Activated T-cell treated with anti-CD3 and anti-CD28 coated beads, Interleukin-2, amount 50 U/mL, for 72 hours (primary cell): ENCODE measurements at regions not wholly inside any gene's neighbourhood (a gene's known extent, or its start where the extent isn't known, plus 50 kb on each side); places are given as distances from the start of the nearest gene placed in this dataset.

Experiments
- ATAC-seq, 2 donors: fragments of 150-1000 bp; cut with Tn5 transposase; replicated peaks in 1 of 2; 2 replicates each; pipeline ENCODE4 v1.10.0; 2021; ENCODE audit warnings: moderate library complexity in 2 of 2, mild to moderate bottlenecking in 1 of 2
- DNase-seq, 2 donors: peaks; one replicate each; pipeline ENCODE4 v3.0.0; 2021 to 2022; ENCODE audit warnings: mixed read lengths in 1 of 2
- H3K27ac Mint-ChIP-seq: one replicate; pipeline ENCODE4 v1.8.0; 2022; ENCODE audit warnings: mild to moderate bottlenecking, moderate library complexity, mixed read lengths
- H3K27me3 Mint-ChIP-seq: one replicate; pipeline ENCODE4 v1.8.0; 2022; ENCODE audit warnings: low read depth, mixed read lengths
- H3K36me3 Mint-ChIP-seq, 2 donors: one replicate each; pipeline ENCODE4 v1.8.0; 2022; ENCODE audit warnings: mixed read lengths in 2 of 2, mild to moderate bottlenecking in 1 of 2; ENCODE audit not compliant: insufficient read depth in 2 of 2
- H3K4me1 Mint-ChIP-seq: one replicate; pipeline ENCODE4 v1.8.0; 2022; ENCODE audit warnings: low read depth, mixed read lengths
- H3K4me3 Mint-ChIP-seq, 2 donors: one replicate each; pipeline ENCODE4 v1.8.0; 2022; ENCODE audit warnings: mild to moderate bottlenecking in 2 of 2, mixed read lengths in 2 of 2, moderate library complexity in 2 of 2
- H3K9me3 Mint-ChIP-seq, 2 donors: one replicate each; pipeline ENCODE4 v1.8.0; 2022; ENCODE audit warnings: mixed read lengths in 2 of 2

DNA sequence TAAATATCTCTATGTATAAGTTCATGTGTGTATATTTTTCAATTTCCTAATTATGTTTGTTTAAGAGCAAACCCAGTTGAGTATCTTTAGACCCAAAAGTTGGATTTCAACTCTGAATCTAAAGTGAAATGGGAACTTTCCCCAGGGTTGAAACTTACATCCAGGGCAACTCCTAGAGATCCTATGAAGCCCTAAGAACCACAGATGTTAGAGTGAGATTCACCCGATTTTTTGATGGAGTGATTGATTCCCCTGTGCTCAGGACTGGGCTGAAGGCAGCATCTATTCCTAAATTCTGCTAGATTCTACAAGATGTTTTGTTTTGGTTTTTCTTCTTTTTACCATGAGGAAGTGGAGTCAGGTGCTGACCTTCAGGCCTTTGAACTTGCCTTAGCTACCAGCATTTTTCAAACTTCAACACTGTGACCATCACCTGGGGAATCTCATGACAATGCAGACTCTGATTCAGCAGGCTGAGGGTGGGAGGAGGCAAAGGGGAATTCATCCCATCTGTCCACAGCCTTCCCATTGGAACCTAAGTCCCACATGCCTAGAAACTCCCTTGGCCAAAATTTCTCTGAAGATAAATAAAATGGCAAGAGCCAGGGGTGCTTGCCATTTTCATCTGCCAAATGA lies 145.5 kb downstream of the ETS2 start:
- H3K36me3 Mint-ChIP-seq, result peaks cover 5 to 13% of the 10 kb centered on the region in 2 donors
- peaks cover 9% of the 10 kb centered on the region for H3K4me1 Mint-ChIP-seq
- peaks cover 39% of the 10 kb centered on the region for H3K27me3 Mint-ChIP-seq
- peaks cover 4 to 7% of the 10 kb centered on the region in 2 donors for H3K9me3 Mint-ChIP-seq
- H3K4me3 Mint-ChIP-seq, result no peak overlapping the region
- ATAC-seq (no peak), DNase-seq (no peak)
- no peak overlapping the region for H3K27ac Mint-ChIP-seq

DNA sequence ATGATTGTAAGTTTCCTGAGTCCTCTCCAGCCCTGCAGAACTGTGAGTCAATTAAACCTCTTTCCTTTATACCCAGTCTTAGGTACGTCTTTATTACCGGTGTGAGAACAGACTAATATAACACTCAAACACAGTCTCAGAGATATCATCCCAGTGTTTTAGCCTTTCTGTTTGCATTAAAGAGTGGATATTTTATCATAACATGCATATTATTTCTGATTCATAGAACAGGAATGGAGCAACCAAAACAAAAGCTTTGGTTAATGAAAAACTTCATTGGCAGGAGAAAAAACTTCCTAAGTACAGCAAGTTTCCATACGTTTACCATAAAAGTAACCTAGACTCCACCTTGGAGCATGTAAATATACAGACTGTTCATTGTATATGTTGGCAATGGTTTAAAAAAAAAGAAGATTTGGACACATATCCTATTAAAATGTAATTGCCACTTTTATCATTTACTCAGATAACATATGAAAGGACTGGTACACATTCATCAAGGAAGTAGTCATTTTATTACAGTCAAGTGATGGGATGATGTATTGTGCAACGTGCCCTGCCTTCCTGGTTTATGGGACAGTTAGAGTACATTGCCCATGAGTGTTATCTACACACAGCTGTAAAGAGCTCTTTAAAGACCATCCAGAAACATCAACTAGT lies 144.8 kb downstream of the ETS2 start:
- H3K36me3 Mint-ChIP-seq, result peaks cover 5 to 13% of the 10 kb centered on the region in 2 donors

DNA sequence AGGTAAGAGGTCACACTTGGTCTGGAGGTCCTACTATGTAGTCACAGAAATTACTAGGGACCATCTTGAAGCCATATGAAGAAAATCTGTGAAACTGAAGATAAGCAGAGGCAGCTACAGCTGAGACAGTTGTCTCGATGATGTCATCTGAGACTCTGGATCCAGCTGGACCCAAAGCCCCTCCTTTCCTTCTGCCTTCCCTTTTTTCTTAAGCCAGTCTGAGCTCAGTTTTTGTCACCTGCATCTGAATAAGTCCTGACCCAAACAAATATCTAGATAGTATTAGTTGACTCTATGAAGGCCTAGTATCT lies 143.3 kb downstream of the ETS2 start:
- peaks cover 37% of the 10 kb centered on the region for H3K27me3 Mint-ChIP-seq
- no peaks in the 10 kb centered on the region for H3K4me1 Mint-ChIP-seq
- DNase-seq (no peak), ATAC-seq (no peak)
- peaks cover 4 to 7% of the 10 kb centered on the region in 2 donors for H3K9me3 Mint-ChIP-seq
- H3K27ac Mint-ChIP-seq, result peak overlapping the region; percentile 35
- peaks cover 5 to 13% of the 10 kb centered on the region in 2 donors for H3K36me3 Mint-ChIP-seq
- H3K4me3 Mint-ChIP-seq, result no peak overlapping the region

More for the DNA sequence above, 144.8 kb downstream of the ETS2 start:
- no peak overlapping the region for H3K4me3 Mint-ChIP-seq
- peaks cover 4 to 7% of the 10 kb centered on the region in 2 donors for H3K9me3 Mint-ChIP-seq
- no peak for ATAC-seq
- H3K4me1 Mint-ChIP-seq, result peaks cover 6% of the 10 kb centered on the region
- H3K27me3 Mint-ChIP-seq, result peaks cover 39% of the 10 kb centered on the region
- H3K27ac Mint-ChIP-seq, result no peak overlapping the region
- no peak for DNase-seq

DNA sequence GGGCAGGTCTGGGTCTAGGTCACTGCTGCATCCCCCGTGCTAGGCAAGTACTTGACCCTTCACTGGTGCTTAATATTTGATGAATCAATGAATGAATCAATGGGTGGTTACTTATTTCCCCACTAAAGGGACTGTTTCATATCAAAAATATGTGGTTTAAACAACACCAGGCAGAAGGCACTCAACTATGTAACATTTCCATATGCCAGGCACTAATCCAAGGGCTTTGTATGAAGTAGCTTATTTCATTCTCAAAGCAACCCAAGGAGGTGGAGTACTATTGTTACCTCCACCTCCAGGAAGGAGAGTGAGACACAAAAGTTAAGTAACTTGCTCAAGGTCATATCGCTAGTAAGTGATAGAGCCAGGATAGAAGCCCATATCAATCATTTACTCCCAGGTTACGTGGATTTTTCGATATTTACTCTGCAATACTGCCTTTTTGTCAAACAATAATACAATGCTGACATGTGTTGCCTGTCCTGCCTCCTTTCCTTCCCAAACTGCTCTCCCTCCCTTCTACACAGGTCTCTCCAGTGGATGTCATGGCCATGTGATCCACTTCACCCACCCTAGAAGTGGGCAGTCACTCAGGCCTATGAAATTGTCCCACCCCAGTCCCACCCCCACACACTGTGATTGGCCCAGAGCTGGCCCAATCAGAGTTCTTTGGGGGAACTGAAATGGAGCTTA lies 142.8 kb downstream of the ETS2 start:
- Mint-ChIP-seq H3K9me3 (peaks cover 4 to 7% of the 10 kb centered on the region in 2 donors), H3K4me1 (no peaks in the 10 kb centered on the region), H3K27ac (no peak overlapping the region), H3K4me3 (no peak overlapping the region), H3K27me3 (peaks cover 32% of the 10 kb centered on the region), H3K36me3 (peaks cover 5 to 13% of the 10 kb centered on the region in 2 donors)
- ATAC-seq (no peak), DNase-seq (no peak)

DNA sequence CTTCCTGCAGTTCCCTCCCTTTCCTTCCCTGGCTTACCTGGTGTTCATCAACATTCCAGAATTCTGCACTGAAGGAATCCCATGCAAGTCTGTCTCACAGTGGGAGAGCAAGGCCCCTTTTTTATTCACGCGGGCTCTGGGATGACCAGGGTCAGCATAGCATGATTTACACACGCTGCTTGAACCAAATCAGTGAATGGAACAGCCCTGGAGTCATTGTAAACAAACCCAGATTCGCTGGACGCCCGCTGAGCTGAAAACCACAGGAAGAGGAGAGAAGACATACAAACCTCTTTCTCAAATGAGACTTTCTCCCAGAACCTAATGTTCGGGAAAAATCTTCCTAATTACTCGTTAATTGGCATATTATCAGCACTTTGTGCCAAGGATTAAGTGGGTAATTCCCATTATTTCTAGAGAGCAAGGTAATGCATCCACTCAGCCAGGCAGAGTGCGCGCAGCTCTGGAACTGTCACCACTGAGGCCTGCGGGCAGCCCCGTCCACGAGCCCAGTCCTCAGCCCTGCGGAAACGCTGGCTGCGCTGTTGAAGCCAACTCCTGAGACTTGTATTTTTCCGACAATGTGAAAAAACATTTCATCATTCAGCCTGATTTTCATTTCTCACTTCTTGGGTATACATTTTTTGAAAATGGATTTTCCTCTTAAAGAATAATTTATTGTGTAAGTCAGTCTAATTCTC lies 140.0 kb downstream of the ETS2 start:
- Mint-ChIP-seq H3K36me3 (peaks cover 5 to 10% of the 10 kb centered on the region in 2 donors), H3K27ac (no peak overlapping the region), H3K27me3 (peaks cover 7% of the 10 kb centered on the region), H3K4me1 (no peaks in the 10 kb centered on the region), H3K4me3 (no peak overlapping the region), H3K9me3 (peaks cover 4 to 6% of the 10 kb centered on the region in 2 donors)
- DNase-seq, result no peak
- ATAC-seq, result no peak

DNA sequence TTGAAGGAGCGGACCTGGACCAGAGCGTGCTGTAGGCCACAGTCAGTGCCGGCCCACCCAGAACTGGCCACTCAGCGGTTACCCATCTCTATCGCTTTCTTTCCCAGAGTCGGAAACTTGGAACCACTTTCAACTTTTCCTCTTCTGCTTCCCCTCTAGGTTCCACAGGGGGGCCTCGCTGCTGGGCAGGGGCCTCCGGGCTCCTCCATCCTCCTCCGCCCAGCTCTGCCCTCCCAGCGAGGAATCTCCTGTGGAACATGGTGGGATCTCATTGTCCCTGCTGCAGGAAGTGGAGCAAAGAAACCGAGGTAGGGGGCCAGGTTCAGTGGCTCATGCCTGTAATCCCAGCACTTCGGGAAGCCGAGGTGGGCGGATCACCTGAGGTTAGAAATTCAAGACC lies 139.2 kb downstream of the ETS2 start:
- Mint-ChIP-seq H3K4me3 (no peak overlapping the region), H3K36me3 (peaks cover 2 to 3% of the 10 kb centered on the region in 2 donors), H3K9me3 (no peaks in the 10 kb centered on the region), H3K27me3 (peaks cover under 1% of the 10 kb centered on the region), H3K4me1 (no peaks in the 10 kb centered on the region), H3K27ac (no peak overlapping the region)
- ATAC-seq (no peak), DNase-seq (no peak)

DNA sequence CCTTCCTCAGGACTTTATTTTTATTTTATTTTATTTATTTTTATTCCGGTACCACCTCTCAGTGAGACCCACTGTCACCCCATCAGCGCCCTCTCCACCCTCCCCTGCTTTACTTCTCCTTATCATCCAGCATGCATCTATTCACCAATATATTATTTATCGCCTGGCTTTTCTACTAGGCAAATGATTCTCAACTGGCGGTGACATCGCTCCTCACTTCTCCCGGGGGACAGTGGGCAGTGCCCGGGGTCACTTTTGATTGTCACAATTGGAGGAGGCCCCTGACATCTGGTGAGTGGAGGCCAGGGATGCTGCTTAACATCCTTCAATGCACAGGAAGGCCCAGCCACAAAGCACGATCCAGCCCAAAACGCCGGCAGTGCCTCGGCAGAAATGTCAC lies 138.7 kb downstream of the ETS2 start:
- no peak for ATAC-seq
- Mint-ChIP-seq H3K27me3 (peaks cover under 1% of the 10 kb centered on the region), H3K27ac (no peak overlapping the region), H3K4me3 (no peak overlapping the region), H3K4me1 (no peaks in the 10 kb centered on the region), H3K9me3 (no peaks in the 10 kb centered on the region), H3K36me3 (peaks cover 0 to 3% of the 10 kb centered on the region in 2 donors)
- no peak for DNase-seq

DNA sequence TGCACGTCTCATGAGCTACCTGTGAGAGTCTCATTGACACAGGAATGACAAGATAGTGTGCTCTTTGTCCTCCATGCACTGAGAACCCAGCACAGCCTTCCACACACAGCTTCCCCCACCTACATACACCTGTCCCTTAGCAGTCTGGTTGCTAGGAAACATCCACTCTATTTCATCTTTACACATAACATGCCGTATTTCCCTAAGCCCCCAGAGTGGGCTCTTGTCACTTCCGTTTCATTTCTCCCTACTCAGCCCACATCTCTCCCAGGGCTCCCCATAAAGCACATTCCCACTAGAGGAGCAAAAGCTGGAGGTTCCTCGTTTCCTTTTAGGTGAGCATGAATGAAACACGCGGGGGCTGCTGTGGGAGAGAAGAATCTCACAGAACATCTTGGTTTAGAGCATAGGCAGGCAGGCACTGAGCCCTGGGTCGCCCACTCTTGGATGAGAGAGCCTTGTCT lies 137.1 kb downstream of the ETS2 start:
- ATAC-seq (no peak), DNase-seq (no peak)
- H3K36me3 Mint-ChIP-seq, result no peaks in the 10 kb centered on the region
- no peak overlapping the region for H3K4me3 Mint-ChIP-seq
- H3K27ac Mint-ChIP-seq, result no peak overlapping the region
- peaks cover 13% of the 10 kb centered on the region for H3K27me3 Mint-ChIP-seq
- H3K4me1 Mint-ChIP-seq, result peaks cover 14% of the 10 kb centered on the region
- H3K9me3 Mint-ChIP-seq, result no peaks in the 10 kb centered on the region

DNA sequence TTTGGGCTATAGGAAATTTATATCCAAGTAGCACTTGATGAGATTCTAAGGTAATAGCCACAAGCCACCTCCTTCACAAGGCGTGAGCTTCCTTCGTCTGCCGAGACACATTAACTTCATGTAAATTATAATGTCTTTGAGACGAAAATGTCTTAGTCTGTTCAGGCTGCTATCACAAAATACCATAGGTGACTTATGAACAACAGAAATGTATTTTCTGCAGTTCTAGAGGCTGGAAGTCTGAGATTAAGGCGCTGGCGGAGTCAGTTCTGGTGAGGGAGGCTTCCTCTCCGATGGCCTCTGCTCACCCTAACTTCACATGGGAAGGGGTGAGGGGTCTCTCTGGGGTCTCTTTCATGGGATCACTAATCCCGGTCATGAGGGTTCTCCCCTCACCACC lies 133.0 kb downstream of the ETS2 start:
- Mint-ChIP-seq H3K9me3 (no peaks in the 10 kb centered on the region), H3K27ac (no peak overlapping the region), H3K27me3 (peaks cover 16% of the 10 kb centered on the region), H3K4me3 (no peak overlapping the region), H3K36me3 (no peaks in the 10 kb centered on the region), H3K4me1 (peaks cover 18% of the 10 kb centered on the region)
- ATAC-seq (no peak), DNase-seq (no peak)

DNA sequence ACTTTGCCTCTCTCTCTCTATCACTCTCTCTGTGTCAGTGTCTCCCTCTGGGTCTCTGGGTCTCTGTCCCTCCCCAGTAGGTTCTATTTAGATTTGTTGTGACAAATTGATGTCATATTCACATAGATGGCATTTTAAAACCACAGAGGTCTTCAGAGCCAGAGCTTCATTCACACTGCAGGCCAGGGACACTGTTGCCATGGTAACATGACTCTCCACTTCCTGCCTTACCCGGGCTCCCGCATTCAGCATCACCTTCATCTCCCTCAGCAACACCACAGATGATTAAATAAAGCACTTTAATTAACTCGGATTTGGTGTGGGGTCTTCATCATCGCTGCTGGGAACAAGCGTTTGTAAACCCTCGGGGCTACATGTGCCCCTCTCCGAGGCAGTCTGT lies 132.6 kb downstream of the ETS2 start:
- H3K4me3 Mint-ChIP-seq, result peak overlapping the region; percentile 8 to 72
- H3K4me1 Mint-ChIP-seq, result peaks cover 18% of the 10 kb centered on the region
- H3K9me3 Mint-ChIP-seq, result no peaks in the 10 kb centered on the region
- peak; percentile 86 to 89 for ATAC-seq
- H3K27me3 Mint-ChIP-seq, result peaks cover 16% of the 10 kb centered on the region
- peak; percentile 37 to 43 for DNase-seq
- H3K36me3 Mint-ChIP-seq, result no peaks in the 10 kb centered on the region
- peak overlapping the region; percentile 9 for H3K27ac Mint-ChIP-seq

DNA sequence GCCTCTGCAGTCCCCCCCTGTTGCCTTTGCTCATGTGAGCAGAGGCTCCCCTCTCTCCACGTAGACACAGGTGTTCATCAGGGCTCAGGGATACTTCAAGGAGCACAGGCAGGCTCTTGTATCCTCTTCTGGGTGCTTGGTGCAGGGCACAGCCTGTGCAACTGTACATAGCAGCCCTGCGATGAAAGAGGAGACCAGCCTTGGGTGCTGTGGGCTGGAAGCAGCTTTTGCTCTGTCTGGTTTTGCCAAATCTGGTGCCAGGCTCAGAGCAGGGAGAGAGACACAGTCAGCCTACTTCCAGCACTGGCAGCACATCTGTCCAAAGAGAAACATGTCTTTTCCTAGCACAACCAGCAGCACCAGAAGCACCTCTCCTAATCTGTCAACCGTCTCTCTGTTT lies 132.1 kb downstream of the ETS2 start:
- peaks cover 16% of the 10 kb centered on the region for H3K27me3 Mint-ChIP-seq
- DNase-seq (no peak), ATAC-seq (peak; percentile 18 to 25)
- no peak overlapping the region for H3K27ac Mint-ChIP-seq
- peaks cover 18% of the 10 kb centered on the region for H3K4me1 Mint-ChIP-seq
- H3K36me3 Mint-ChIP-seq, result no peaks in the 10 kb centered on the region
- peak overlapping the region; percentile 8 to 72 for H3K4me3 Mint-ChIP-seq
- no peaks in the 10 kb centered on the region for H3K9me3 Mint-ChIP-seq

DNA sequence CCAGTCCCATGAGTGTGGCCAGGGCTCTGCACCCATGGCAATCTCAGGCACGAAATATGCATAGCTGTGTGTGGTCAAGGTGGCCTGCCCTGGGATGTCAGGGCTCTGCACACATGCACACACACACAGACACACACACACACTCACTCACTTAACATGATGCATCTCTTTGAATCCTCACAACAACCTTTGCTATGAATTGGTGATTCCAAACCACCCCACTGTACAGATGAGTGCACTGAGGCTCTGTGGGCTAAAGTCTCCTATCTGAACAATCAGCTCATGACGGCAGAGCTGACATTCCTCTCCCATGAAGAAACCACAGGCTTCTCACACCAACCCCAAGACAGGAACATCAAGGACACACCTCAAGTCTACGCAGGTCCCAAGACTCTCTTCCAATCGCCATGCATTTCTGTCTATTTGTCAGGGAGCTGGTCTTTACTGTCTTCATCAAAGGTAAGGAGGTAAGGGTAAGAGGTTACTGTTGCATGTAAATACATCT lies 131.6 kb downstream of the ETS2 start:
- ATAC-seq (peak in 1 of 2 donors; percentile 21), DNase-seq (no peak)
- H3K27ac Mint-ChIP-seq, result no peak overlapping the region
- peaks cover 18% of the 10 kb centered on the region for H3K4me1 Mint-ChIP-seq
- no peak overlapping the region for H3K4me3 Mint-ChIP-seq
- H3K9me3 Mint-ChIP-seq, result no peaks in the 10 kb centered on the region
- no peaks in the 10 kb centered on the region for H3K36me3 Mint-ChIP-seq
- H3K27me3 Mint-ChIP-seq, result peaks cover 16% of the 10 kb centered on the region

DNA sequence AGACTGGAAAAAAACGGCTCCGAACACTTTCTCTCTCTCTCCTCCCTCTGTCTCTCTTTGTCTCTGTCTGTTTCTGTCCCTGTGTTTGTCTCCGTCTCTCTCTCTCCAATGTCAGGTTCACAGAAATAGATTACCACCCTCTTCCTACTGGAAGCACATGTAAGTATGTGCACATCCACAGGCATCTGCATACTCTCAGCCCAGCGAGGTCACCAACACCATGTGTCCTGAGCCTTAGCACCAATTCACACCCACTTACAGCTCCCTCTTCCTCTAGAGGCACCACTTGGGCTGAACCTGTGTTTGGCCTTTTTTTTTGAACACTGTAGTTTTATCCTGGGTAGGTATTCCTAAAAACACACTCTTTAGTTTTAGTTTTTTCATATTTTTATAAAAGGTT lies 130.5 kb downstream of the ETS2 start:
- Mint-ChIP-seq H3K4me1 (peaks cover 18% of the 10 kb centered on the region), H3K4me3 (no peak overlapping the region), H3K27me3 (peaks cover 16% of the 10 kb centered on the region), H3K9me3 (no peaks in the 10 kb centered on the region), H3K27ac (no peak overlapping the region), H3K36me3 (no peaks in the 10 kb centered on the region)
- DNase-seq (no peak), ATAC-seq (no peak)
